MM.1S (cell line): ENCODE measurements at regions not wholly inside any gene's neighbourhood (a gene's known extent, or its start where the extent isn't known, plus 50 kb on each side); places are given as distances from the start of the nearest gene placed in this dataset.

Source experiments
- EZH2 ChIP-seq: fragments of 300-600 bp; sonication (generic); optimal IDR thresholded peaks from 2 replicates; pipeline ENCODE3; 2017; ENCODE audit warnings: low read depth, mild to moderate bottlenecking, antibody characterized with exemption, low read length, mixed read lengths
- EZH2phosphoT487 ChIP-seq: fragments of 300-600 bp; sonication (generic); IDR thresholded peaks from 2 replicates; pipeline ENCODE4 v1.6.1; 2018; ENCODE audit warnings: antibody characterized with exemption, low read length
- TF ChIP-seq, protein P1 (sequence below): fragments of 300-600 bp; sonication (generic); IDR thresholded peaks from 2 replicates; pipeline ENCODE4 v1.5.1; 2016; ENCODE audit warnings: antibody characterized with exemption, low read length, mixed read lengths

DNA sequence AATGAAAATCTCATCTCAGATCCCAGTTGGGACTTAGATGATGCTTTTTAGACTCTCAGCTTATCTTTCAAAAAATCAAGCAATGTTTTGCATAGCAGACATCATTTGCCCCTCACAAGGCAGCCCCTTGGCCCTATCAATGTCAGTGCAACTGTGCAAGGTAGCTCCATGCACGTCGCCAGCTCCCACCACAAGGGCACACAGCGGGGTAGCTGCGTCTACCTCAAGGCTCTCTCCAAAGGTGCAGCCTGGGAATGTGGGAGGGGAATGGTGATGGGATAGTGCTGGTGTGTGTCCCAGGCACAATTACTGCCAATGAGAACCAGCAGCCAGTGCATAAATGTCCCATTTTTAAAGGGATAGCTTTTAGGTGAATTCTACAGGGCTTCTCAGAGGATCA is 137.5 kb upstream of the SYNDIG1 start:
- TF ChIP-seq, protein P1, sequence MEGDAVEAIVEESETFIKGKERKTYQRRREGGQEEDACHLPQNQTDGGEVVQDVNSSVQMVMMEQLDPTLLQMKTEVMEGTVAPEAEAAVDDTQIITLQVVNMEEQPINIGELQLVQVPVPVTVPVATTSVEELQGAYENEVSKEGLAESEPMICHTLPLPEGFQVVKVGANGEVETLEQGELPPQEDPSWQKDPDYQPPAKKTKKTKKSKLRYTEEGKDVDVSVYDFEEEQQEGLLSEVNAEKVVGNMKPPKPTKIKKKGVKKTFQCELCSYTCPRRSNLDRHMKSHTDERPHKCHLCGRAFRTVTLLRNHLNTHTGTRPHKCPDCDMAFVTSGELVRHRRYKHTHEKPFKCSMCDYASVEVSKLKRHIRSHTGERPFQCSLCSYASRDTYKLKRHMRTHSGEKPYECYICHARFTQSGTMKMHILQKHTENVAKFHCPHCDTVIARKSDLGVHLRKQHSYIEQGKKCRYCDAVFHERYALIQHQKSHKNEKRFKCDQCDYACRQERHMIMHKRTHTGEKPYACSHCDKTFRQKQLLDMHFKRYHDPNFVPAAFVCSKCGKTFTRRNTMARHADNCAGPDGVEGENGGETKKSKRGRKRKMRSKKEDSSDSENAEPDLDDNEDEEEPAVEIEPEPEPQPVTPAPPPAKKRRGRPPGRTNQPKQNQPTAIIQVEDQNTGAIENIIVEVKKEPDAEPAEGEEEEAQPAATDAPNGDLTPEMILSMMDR = no peak
- TF ChIP-seq EZH2phosphoT487 (no peak), EZH2 (no peak)
